ENCODE measurements at regions not wholly inside any gene's neighbourhood (a gene's known extent, or its start where the extent isn't known, plus 50 kb on each side); places are given as distances from the start of the nearest gene placed in this dataset.
"Not testable (repeated sequence)": the region's sequence is repeated elsewhere in the genome, so short reads cannot be mapped to it uniquely, and the experiment has no call there.

DNA sequence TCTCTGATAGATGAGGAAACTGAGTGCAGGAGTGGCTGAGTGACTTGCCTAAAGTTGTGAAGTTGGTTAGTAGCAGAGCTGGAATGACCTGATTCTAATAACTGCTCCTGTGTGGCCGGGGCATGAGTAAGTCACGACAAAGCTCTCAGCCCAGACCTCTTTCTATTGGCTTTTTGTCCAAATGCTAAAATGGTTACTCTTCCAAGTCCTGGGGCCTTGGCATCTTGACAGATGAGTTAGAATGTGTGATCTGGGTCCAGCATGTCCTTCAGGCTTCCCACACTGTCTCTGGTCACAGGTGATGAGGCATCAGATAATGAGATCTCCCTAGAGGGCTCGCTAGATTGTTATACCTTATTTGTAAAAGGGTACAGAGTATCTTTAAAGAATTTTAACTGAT is 260.5 kb upstream of the CHAC2 start:
- TF ChIP-seq, protein P1, sequence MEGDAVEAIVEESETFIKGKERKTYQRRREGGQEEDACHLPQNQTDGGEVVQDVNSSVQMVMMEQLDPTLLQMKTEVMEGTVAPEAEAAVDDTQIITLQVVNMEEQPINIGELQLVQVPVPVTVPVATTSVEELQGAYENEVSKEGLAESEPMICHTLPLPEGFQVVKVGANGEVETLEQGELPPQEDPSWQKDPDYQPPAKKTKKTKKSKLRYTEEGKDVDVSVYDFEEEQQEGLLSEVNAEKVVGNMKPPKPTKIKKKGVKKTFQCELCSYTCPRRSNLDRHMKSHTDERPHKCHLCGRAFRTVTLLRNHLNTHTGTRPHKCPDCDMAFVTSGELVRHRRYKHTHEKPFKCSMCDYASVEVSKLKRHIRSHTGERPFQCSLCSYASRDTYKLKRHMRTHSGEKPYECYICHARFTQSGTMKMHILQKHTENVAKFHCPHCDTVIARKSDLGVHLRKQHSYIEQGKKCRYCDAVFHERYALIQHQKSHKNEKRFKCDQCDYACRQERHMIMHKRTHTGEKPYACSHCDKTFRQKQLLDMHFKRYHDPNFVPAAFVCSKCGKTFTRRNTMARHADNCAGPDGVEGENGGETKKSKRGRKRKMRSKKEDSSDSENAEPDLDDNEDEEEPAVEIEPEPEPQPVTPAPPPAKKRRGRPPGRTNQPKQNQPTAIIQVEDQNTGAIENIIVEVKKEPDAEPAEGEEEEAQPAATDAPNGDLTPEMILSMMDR (IDR thresholded peaks at IDR 0.05; ENCODE audit: low read depth, low read length, poor library complexity, severe bottlenecking), result not testable (repeated sequence)
- TF ChIP-seq EZH2phosphoT487 (IDR thresholded peaks at IDR 0.05; ENCODE audit: borderline replicate concordance, low read length), result not testable (repeated sequence)

All from DOHH2 (cell line).